CD4-positive, alpha-beta T cell (primary cell): ENCODE measurements at regions not wholly inside any gene's neighbourhood (a gene's known extent, or its start where the extent isn't known, plus 50 kb on each side); places are given as distances from the start of the nearest gene placed in this dataset.

Source experiments
- ATAC-seq: fragments of 200-7000 bp; cut with Tn5 transposase; one replicate; pipeline ENCODE4 v1.10.0; 2022; ENCODE audit warnings: mild to moderate bottlenecking; ENCODE audit not compliant: poor library complexity
- CTCF ChIA-PET: fragments of 350-600 bp; sonication (Branson Sonifier 250); formaldehyde crosslinking; loops from one replicate; lab custom pipeline; 2021; ENCODE audit warnings: antibody characterized with exemption, inconsistent platforms; lab: Charles Lee
- POLR2A ChIA-PET: fragments of 350-600 bp; sonication (Branson Sonifier 250); formaldehyde crosslinking; loops from one replicate; lab custom pipeline; 2021; ENCODE audit warnings: antibody characterized with exemption, inconsistent platforms; lab: Charles Lee
- DNase-seq, 14 experiments: peaks; one replicate each; pipeline ENCODE4 v3.0.0-alpha.2; 2013 to 2020; ENCODE audit warnings: mixed read lengths in 2 of 14
- H3K27ac ChIP-seq, 2 donors: one replicate each; pipeline versions ENCODE4 v1.5.1 to v1.7.0; 2013; ENCODE audit warnings: low read length in 2 of 2, low read depth in 1 of 2, mild to moderate bottlenecking in 1 of 2
- H3K27me3 ChIP-seq, 2 experiments: 1 replicate in 1 of 2; 2 replicates in 1 of 2; pipeline versions ENCODE4 v1.6.1 to v1.7.0; 2013; ENCODE audit warnings: low read length in 2 of 2, control low read depth in 1 of 2, mild to moderate bottlenecking in 1 of 2, moderate library complexity in 1 of 2; ENCODE audit not compliant: insufficient read depth in 2 of 2, control insufficient read depth in 1 of 2
- H3K36me3 ChIP-seq: one replicate; pipeline ENCODE4 v1.6.1; 2013; ENCODE audit warnings: low read length, control low read depth; ENCODE audit not compliant: insufficient read depth
- H3K4me1 ChIP-seq: one replicate; pipeline ENCODE4 v1.6.1; 2013; ENCODE audit warnings: low read length, control low read depth; ENCODE audit not compliant: insufficient read depth
- H3K4me3 ChIP-seq: one replicate; pipeline ENCODE4 v1.5.1; 2013; ENCODE audit warnings: mild to moderate bottlenecking, low read length, moderate library complexity
- H3K9me3 ChIP-seq, 2 experiments: 1 replicate in 1 of 2; 2 replicates in 1 of 2; pipeline versions ENCODE4 v1.6.1 to v1.7.0; 2013; ENCODE audit warnings: low read length in 2 of 2, mild to moderate bottlenecking in 2 of 2, control low read depth in 1 of 2, moderate library complexity in 1 of 2; ENCODE audit not compliant: control insufficient read depth in 1 of 2, insufficient read depth in 1 of 2
- H3K27ac Mint-ChIP-seq: one replicate; pipeline ENCODE4 v1.8.0; 2020; ENCODE audit warnings: mixed read lengths
- H3K27me3 Mint-ChIP-seq: one replicate; pipeline ENCODE4 v1.8.0; 2021; ENCODE audit warnings: mixed read lengths
- H3K36me3 Mint-ChIP-seq: one replicate; pipeline ENCODE4 v1.8.0; 2021; ENCODE audit warnings: low read depth, mixed read lengths
- H3K4me1 Mint-ChIP-seq: one replicate; pipeline ENCODE4 v1.8.0; 2021; ENCODE audit warnings: low read depth, mixed read lengths
- H3K4me3 Mint-ChIP-seq: one replicate; pipeline ENCODE4 v1.8.0; 2020; ENCODE audit warnings: mild to moderate bottlenecking, mixed read lengths
- H3K9me3 Mint-ChIP-seq: one replicate; pipeline ENCODE4 v1.8.0; 2020; ENCODE audit warnings: mixed read lengths
- CTCF ChIP-seq: fragments of 200-600 bp; IDR thresholded peaks from one replicate; pipeline ENCODE4 v1.8.0; 2022; ENCODE audit warnings: antibody characterized with exemption, mild to moderate bottlenecking
- intact Hi-C, 2 experiments: fragments of 100-400 bp; cut with DNase I in 1 of 2; cut with micrococcal nuclease in 1 of 2; formaldehyde crosslinking; loops; one replicate each; pipeline versions ENCODE4 v1.15.1 to v1.9.0; 2023 to 2025; cut with DNase I, micrococcal nuclease

GRCh38 chr16:86632206-86632605 is 53.9 kb downstream of the FOXL1 start:
- ATAC-seq (no peak), DNase-seq (no peak)
- Mint-ChIP-seq H3K36me3 (no peaks in the 10 kb centered on the region), H3K9me3 (no peaks in the 10 kb centered on the region), H3K27me3 (peaks cover 20% of the 10 kb centered on the region), H3K27ac (no peak overlapping the region), H3K4me1 (no peaks in the 10 kb centered on the region), H3K4me3 (no peak overlapping the region)
- no peaks in the 10 kb centered on the region for H3K4me1 ChIP-seq
- intact Hi-C loops = no loop called here
- no peak for TF ChIP-seq CTCF
- POLR2A ChIA-PET = no interaction called here
- H3K9me3 ChIP-seq = no peaks in the 10 kb centered on the region
- H3K27me3 ChIP-seq = no peaks in the 10 kb centered on the region
- H3K36me3 ChIP-seq = no peaks in the 10 kb centered on the region
- CTCF ChIA-PET = no interaction called here
- no peak overlapping the region for H3K4me3 ChIP-seq
- no peak overlapping the region for H3K27ac ChIP-seq

- Mint-ChIP-seq H3K36me3 (no peaks in the 10 kb centered on the region), H3K4me3 (no peak overlapping the region), H3K27me3 (peaks cover 27% of the 10 kb centered on the region), H3K27ac (no peak overlapping the region), H3K4me1 (no peaks in the 10 kb centered on the region), H3K9me3 (no peaks in the 10 kb centered on the region)
- POLR2A ChIA-PET = no interaction called here
- DNase-seq (no peak), ATAC-seq (no peak)
- Histone ChIP-seq H3K27me3 (no peaks in the 10 kb centered on the region), H3K36me3 (no peaks in the 10 kb centered on the region), H3K9me3 (no peaks in the 10 kb centered on the region), H3K4me1 (no peaks in the 10 kb centered on the region), H3K4me3 (no peak overlapping the region), H3K27ac (no peak overlapping the region)
- TF ChIP-seq CTCF = no peak
- CTCF ChIA-PET = no interaction called here
- intact Hi-C loops = no loop called here
Measured at GRCh38 chr16:86632944-86633343, 54.6 kb downstream of the FOXL1 start.

DNA sequence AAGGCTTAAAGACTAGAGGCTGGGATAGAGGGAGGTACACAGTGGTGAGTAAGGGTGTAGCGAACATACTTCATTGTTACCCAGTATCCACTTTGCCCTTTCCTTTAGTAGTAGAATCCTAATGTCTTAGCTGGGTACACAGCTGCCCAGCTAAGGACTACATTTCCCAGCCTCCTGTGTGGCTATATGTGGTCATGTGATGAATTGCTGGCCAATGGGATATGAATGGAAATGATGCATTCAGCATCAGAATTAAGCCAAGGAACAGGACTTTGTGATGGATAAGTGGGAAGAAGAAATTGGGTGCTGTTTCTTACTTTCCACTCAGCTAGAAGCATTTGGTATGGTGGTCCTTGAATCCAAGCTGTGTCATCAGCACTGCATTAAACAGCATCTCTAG is 55.9 kb downstream of the FOXL1 start:
- H3K27me3 ChIP-seq = peaks cover 0 to 7% of the 10 kb centered on the region in 2 experiments
- H3K36me3 ChIP-seq = no peaks in the 10 kb centered on the region
- Mint-ChIP-seq H3K36me3 (no peaks in the 10 kb centered on the region), H3K4me3 (no peak overlapping the region), H3K27ac (no peak overlapping the region), H3K9me3 (no peaks in the 10 kb centered on the region), H3K27me3 (peaks cover 32% of the 10 kb centered on the region), H3K4me1 (no peaks in the 10 kb centered on the region)
- DNase-seq (no peak), ATAC-seq (no peak)
- intact Hi-C loops = no loop called here
- H3K4me3 ChIP-seq = no peak overlapping the region
- no peaks in the 10 kb centered on the region for H3K4me1 ChIP-seq
- peaks cover 0 to under 1% of the 10 kb centered on the region in 2 experiments for H3K9me3 ChIP-seq
- CTCF ChIA-PET = no interaction called here
- no peak overlapping the region for H3K27ac ChIP-seq
- TF ChIP-seq CTCF = no peak
- POLR2A ChIA-PET = no interaction called here
